NCI-H1417 (cell line): ENCODE measurements at regions not wholly inside any gene's neighbourhood (a gene's known extent, or its start where the extent isn't known, plus 50 kb on each side); places are given as distances from the start of the nearest gene placed in this dataset.
"Not testable (repeated sequence)": the region's sequence is repeated elsewhere in the genome, so short reads cannot be mapped to it uniquely, and the experiment has no call there.

ENCODE experiments used
- DNase-seq, 3 experiments: peaks; one replicate each; lab custom pipeline; 2025; lab: John Stamatoyannopoulos, UW

GRCh38 chr1:69077633-69078032, 490.1 kb upstream of the LRRC7 start:
- no peak for DNase-seq

- no peak for DNase-seq
These were observed 486.1 kb upstream of the LRRC7 start for GRCh38 chr1:69081668-69082067.

DNA sequence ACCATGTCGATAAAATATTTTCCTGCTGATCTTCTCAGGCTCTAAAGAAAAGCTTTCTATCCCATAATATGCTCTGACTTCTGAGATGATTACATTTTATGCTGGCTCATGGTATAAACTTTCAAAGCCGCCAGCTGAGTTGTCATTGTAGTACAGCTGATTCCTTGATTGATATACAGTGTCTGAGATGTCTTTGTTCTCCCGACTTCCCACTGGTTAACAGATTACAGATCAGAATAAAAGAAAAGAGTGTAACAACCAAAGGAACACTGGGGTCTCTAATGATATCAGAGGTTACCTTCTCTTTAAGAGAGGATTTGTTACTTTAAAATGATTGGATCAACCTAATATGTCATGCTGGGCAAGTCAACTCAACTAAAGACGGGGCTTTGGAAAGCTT, 485.4 kb upstream of the LRRC7 start:
- peak in 1 of 3 experiments; percentile 55 for DNase-seq

GRCh38 chr1:69086148-69086547, 481.6 kb upstream of the LRRC7 start:
- no peak for DNase-seq

DNA sequence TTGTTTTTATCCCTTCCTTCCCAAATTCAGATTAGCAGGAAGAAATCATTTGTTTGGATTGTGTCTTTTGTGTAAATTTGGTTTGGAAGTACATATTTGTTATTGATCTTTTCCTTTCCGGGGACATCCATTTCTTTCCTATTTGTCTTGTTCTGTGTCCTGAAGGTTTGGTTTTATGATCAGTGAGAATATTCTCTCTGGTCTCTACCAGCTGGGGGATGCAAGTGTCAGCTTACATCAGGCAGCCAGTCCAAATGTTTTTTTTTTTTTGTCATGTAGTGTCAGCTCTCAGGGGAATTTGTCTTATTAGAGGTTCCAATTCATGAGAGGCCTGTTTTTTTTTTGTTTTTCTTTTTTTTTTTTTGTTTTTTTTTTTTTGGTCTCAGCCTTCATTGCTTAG, 479.2 kb upstream of the LRRC7 start:
- DNase-seq: no peak

- DNase-seq: no peak
These were observed 477.6 kb upstream of the LRRC7 start for GRCh38 chr1:69090170-69090569.

DNA sequence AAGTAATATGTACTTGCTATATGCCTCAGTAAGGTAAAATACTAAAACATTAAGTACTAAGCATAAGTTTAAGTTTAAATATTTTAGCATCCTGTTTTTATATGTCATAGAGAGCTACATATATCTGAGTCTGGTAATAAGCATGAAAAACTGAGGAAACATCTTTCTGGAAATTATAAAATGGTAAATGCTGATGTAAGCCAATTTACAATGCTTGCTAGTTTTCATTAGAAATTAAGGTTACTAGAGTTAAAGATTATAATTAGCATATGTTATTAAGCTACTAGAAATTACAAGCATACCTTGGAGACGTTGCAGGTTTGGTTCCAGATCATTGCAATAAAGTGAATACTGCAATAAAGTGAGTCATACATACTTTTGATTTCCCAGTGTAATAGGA, 477.0 kb upstream of the LRRC7 start:
- DNase-seq: no peak

DNA sequence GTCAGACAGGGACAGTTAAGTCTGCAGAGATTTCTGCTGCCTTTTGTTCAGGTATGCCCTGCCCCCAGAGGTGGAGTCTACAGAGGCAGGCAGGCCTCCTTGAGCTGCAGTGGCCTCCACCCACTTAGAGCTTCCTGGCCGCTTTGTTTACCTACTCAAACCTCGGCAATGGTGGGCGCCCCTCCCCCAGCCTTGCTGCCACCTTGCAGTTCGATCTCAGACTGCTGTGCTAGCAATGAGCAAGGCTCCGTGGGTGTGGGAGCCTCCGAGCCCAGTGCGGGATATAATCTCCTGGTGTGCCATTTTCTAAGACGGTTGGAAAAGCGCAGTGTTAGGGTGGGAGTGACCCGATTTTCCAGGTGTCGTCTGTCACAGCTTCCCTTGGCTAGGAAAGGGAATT, 465.7 kb upstream of the LRRC7 start:
- DNase-seq: not testable (repeated sequence)

DNA sequence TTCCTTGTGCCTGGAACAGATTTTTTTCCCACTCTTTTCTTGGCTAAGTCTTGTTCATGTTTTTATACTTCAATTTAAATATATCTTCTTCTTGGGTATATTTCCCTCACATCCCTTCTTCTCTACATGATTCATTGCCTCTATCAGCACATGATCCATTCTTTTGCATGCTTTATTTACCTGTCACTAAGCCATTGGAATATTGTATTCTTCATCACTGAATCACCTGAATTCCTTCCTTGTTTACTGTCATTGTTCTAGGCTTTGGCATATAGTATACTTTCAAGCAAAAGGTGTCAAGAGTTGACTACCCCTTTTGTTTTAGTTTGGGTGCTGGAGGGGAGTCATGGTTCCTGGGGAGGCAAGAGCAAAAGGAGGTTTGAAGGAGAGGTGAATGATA, 464.5 kb upstream of the LRRC7 start:
- no peak for DNase-seq

DNA sequence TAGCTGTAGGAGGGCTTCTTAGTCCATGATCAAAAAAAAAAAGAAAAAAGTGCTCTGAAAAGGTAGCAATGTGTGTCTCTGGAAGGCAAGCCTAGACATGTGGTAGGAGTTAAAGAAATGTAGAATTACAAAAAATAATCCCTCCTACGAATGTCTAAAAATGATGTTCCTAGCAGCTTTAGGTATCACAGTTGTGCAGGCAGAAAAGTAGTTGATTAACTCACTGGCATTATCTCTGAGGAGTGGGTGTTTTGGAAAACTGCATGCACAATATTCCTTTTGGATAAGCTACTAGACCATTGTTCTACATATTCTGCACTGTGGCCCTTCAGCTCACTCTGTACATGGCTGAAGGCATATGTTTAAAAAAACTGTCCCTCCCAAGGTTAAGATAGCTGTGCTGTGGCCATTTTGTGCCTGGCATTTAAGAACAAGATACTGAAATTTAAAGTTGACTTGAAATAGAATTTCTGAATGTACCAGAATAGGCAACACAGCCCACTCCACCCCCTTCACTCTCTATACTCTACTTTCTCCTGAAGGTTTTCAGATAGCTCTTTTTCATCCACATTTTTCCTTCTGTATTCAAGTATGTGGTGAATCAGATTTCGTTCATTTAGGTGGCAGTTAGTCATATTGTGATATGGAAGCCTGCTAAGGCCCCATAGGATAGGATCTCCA, 463.9 kb upstream of the LRRC7 start:
- no peak for DNase-seq

DNA sequence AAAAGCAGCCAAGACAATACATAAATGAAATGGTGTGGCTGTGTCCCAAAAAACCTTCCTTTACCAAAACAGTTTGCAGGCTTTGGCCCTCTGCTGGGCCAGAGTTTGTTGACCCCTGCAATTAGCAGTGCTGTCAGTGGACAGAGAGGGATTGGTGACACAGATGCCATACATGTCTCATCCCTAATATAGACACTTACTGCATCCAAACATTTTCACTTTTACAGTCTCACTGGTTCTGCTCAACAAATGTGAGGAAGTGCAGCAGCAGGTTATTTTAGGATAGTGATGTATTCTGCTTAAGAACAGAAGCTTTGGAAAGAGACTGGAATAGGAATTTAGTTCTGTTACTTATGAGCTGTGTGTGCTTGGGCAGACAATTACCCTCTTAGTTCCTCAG, 462.8 kb upstream of the LRRC7 start:
- no peak for DNase-seq

- no peak for DNase-seq
These were observed 458.4 kb upstream of the LRRC7 start for GRCh38 chr1:69109277-69109676.

GRCh38 chr1:69110851-69111250, 456.9 kb upstream of the LRRC7 start:
- no peak for DNase-seq

GRCh38 chr1:69120126-69120741, 447.5 kb upstream of the LRRC7 start:
- not testable (repeated sequence) for DNase-seq

GRCh38 chr1:69120817-69121216, 446.9 kb upstream of the LRRC7 start:
- no peak for DNase-seq

- DNase-seq: no peak
These were observed 446.0 kb upstream of the LRRC7 start for GRCh38 chr1:69121723-69122122.

DNA sequence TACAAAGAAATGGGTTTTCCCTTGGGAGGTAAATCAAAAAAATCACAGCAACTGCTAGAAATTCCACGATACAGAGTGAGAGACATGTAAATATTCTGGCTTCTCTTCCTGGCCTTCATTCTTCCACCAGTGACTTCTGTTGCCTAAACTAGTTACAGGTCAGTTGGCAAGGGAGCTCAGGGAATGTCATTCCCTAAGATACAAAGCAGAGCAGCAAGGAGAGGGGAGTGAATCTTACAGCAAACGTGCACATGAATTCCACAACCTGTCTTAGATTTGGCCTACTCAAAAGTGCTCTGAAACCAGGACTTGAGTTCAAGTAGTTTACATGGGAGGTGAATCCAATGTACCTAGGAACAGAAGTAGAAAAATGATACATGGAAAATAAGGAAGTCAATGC, 445.3 kb upstream of the LRRC7 start:
- no peak for DNase-seq

- DNase-seq: no peak
These were observed 444.2 kb upstream of the LRRC7 start for GRCh38 chr1:69123486-69123885.

DNA sequence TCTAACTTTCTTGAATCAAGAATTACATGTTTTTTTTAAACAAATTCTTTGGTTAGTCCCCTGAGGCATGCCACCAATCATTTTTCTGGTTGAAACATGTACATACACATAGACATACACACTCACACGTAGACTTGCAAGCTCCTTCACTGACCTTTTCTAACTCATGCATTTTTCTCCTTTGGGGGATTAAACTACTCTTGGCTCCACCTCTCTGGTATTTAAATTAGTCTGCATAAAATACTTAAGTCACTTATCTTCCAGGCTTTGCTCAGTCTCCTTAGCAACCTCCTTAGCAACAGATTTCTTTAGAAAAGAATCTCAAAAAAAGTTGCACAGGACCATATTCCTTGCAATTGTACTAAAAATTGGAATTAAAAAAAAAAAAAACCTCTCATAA, 440.9 kb upstream of the LRRC7 start:
- DNase-seq: no peak

DNA sequence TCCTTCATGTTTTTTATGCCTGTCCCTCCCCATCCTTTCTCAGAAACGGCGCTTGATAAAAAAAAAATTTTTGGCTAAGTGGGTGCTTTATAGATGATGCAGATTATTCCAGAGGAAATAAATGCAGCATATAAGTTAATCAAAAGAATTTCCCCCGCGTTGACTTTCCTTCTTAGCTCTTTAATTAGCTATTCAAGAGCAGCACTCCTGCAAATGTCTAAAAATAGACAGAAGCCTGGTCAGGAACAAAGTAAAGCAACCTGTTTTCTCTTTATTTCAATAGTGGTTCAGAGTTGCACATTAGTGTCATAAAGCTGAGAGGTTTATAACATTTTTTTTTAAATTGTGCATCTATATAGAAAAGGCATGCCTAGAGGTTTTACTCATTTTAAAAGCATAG, 439.5 kb upstream of the LRRC7 start:
- no peak for DNase-seq

DNA sequence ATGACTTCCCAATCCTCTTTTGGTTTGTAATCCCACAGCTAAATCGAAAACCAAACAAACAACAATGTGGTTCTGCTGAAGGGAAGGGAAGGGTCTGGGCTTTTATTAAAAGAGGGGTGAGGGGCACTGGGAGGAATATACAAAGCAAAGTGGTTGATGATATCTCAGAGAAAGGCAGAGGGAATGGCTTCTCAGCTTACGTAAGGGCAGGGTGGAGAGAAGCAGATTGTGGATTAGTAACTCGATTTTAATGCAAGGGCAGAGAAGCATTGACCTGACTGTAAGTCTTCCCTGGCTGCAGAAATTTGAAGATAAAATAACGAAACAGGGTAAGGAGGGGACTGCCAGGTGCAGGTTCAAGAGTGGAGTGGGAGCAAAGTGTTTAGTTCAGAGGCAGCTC, 438.2 kb upstream of the LRRC7 start:
- DNase-seq: no peak

DNA sequence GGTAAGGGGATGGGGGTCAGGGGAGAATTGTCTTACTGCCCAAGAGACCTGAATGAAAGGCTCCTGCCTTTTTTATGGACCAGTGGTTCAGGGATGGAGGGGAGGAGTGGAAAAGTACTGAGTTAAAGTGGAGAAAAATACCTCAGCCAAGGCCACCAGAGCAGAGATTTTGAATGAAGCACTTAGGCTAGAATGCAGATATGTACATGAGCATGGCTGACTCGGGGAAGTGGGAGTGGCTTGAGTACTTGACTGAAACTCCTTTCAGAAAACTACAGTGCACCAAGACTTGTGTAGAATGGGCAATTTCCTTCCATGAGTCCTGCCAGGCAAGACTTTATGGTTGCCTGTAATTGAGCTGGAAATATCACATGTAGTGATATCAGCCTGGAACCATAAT, 429.6 kb upstream of the LRRC7 start:
- no peak for DNase-seq

DNA sequence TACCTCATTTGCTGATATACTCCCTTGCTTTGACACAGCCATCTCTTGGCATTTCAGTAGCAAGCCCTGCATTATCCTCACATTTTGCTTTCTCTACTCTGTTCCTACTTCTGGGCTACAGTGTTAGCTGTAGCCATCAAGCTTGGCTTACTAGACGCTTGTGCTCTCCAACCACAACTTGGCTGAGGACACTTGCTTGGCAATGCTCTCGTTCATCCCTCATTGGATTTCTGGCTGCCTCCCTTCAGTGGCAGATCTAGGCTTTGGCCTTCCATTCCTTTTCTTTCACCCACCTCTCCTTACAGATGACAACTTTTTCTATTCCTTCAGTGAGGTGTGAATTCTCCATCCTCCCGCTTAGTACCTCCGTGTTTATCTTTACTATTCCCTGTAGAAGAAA, 428.7 kb upstream of the LRRC7 start:
- DNase-seq: no peak

DNA sequence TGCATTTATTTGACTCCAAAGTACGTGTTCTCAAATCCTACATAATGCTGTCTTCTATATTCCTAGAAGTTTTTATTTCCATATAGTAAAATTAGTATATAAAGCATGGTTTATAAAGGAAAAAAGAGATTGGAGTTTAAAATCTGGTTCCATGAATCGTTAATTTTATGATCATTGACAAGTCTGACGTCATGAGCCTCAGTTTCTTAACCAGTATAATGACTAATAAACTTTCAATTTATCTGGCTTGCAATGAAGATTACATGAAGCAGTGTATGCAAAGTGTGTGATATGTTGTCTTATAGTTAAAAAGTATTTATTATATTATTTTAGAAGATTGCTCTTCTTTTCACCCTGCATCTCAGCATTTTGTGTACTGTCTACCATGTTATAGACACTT, 421.4 kb upstream of the LRRC7 start:
- no peak for DNase-seq
